Spleen (tissue), 7 donors: ENCODE measurements at regions not wholly inside any gene's neighbourhood (a gene's known extent, or its start where the extent isn't known, plus 50 kb on each side); places are given as distances from the start of the nearest gene placed in this dataset.

Experiments
- POLR2A ChIP-seq, 3 donors: fragments of 450-650 bp; IDR thresholded peaks; one replicate each; pipeline ENCODE4 v1.5.1; 2017; ENCODE audit warnings: antibody characterized with exemption in 3 of 3, mild to moderate bottlenecking in 1 of 3
- TF ChIP-seq, protein P1 (sequence below), 11 experiments: fragments of 200-600 bp in 7 of 11; fragments of 450-650 bp in 4 of 11; sonication (generic) in 4 of 11; IDR thresholded peaks in 8 of 11; conservative IDR thresholded peaks in 3 of 11; 1 replicate in 7 of 11; 2 replicates in 4 of 11; pipeline versions ENCODE4 v1.4.0 to v1.8.0; 2016 to 2021; ENCODE audit warnings: antibody characterized with exemption in 11 of 11, inconsistent platforms in 4 of 11, mild to moderate bottlenecking in 1 of 11
- donor health status: DM: no; HTN: no; CAD: no; lungs with moderate emphysema.
- donor health status: DM: no; HTN: no; CAD: no.
- donor health status: DM: no; HTN: no; CAD: no.

- TF ChIP-seq, protein P1, sequence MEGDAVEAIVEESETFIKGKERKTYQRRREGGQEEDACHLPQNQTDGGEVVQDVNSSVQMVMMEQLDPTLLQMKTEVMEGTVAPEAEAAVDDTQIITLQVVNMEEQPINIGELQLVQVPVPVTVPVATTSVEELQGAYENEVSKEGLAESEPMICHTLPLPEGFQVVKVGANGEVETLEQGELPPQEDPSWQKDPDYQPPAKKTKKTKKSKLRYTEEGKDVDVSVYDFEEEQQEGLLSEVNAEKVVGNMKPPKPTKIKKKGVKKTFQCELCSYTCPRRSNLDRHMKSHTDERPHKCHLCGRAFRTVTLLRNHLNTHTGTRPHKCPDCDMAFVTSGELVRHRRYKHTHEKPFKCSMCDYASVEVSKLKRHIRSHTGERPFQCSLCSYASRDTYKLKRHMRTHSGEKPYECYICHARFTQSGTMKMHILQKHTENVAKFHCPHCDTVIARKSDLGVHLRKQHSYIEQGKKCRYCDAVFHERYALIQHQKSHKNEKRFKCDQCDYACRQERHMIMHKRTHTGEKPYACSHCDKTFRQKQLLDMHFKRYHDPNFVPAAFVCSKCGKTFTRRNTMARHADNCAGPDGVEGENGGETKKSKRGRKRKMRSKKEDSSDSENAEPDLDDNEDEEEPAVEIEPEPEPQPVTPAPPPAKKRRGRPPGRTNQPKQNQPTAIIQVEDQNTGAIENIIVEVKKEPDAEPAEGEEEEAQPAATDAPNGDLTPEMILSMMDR (IDR thresholded peaks at IDR 0.05 in 8 of 11, conservative IDR thresholded peaks at IDR 0.05 in 3 of 11): no peak
- TF ChIP-seq POLR2A (IDR thresholded peaks at IDR 0.05): no peak
Observed at GRCh38 chr2:204015118-204015843, 78.7 kb downstream of the ICOS start.
